Psoas muscle (tissue), 7 donors: ENCODE measurements at regions not wholly inside any gene's neighbourhood (a gene's known extent, or its start where the extent isn't known, plus 50 kb on each side); places are given as distances from the start of the nearest gene placed in this dataset.
A peak's percentile ranks its signal among the peaks of the same experiment; 100 is the strongest.

ENCODE experiments used
- ATAC-seq, 4 donors: fragments of 200-7000 bp; cut with Tn5 transposase; one replicate each; pipeline ENCODE4 v1.9.1; 2020; ENCODE audit warnings: moderate library complexity in 3 of 4, mild to moderate bottlenecking in 2 of 4
- DNase-seq, 2 donors: peaks; one replicate each; pipeline ENCODE4 v3.0.0-alpha.2; 2020
- H3K27ac ChIP-seq: fragments of 200-600 bp; one replicate; pipeline ENCODE4 v1.8.0; 2022
- H3K27me3 ChIP-seq, 3 donors: fragments of 200-600 bp in 1 of 3; one replicate each; pipeline versions ENCODE4 v1.6.1 to v1.8.0; 2013 to 2022; ENCODE audit warnings: low read length in 2 of 3, mild to moderate bottlenecking in 2 of 3, moderate library complexity in 1 of 3; ENCODE audit not compliant: insufficient read depth in 3 of 3
- H3K36me3 ChIP-seq, 2 donors: fragments of 200-600 bp in 1 of 2; one replicate each; pipeline versions ENCODE4 v1.6.1 to v1.8.0; 2013 to 2022; ENCODE audit warnings: low read depth in 1 of 2, mild to moderate bottlenecking in 1 of 2, moderate library complexity in 1 of 2; ENCODE audit not compliant: insufficient read depth in 1 of 2
- H3K4me1 ChIP-seq: fragments of 200-600 bp; one replicate; pipeline ENCODE4 v1.8.0; 2022
- H3K4me3 ChIP-seq: fragments of 200-600 bp; one replicate; pipeline ENCODE4 v1.8.0; 2022; ENCODE audit warnings: mild to moderate bottlenecking
- H3K9me3 ChIP-seq: fragments of 200-600 bp; one replicate; pipeline ENCODE4 v1.8.0; 2022
- CTCF ChIP-seq: fragments of 200-600 bp; IDR thresholded peaks from one replicate; pipeline ENCODE4 v1.8.0; 2022; ENCODE audit warnings: antibody characterized with exemption
- WGBS, 3 donors: extraction: QIAGEN DNeasy Blood & Tissue Kit; methylation state at CpG; one replicate each; pipeline versions ENCODE4 v1.1.6 to v1.1.7; 2013; 5-methylcytosine and 5-hydroxymethylcytosine counted together
- intact Hi-C, 2 donors: fragments of 100-400 bp; cut with DNase I; formaldehyde crosslinking; loops; one replicate each; pipeline versions ENCODE4 v1.11.0 to v1.14.2; 2022
- donor health status: healthy with polysubstance abuse.
- donor health status: DM: no; HTN: no; CAD: no; lungs with moderate emphysema.
- donor health status: Bipolar disorder and iron deficiency.
- donor health status: healthy.
- donor health status: DM: yes; HTN: yes; CAD: no.
- donor health status: DM: no; HTN: no; CAD: no.
- donor health status: DM: yes; HTN: yes; CAD: no.

GRCh38 chr21:39110431-39110830 lies 72.8 kb downstream of the PSMG1 start:
- 56 to 69% (median 59%) methylated on average over 4 of the region's 4 CpGs for WGBS, 3 donors
- TF ChIP-seq CTCF, result no peak
- H3K27ac ChIP-seq, result no peak overlapping the region
- no peaks in the 10 kb centered on the region for H3K27me3 ChIP-seq
- H3K36me3 ChIP-seq, result no peaks in the 10 kb centered on the region
- H3K4me3 ChIP-seq, result no peak overlapping the region
- H3K9me3 ChIP-seq, result no peaks in the 10 kb centered on the region
- DNase-seq (no peak), ATAC-seq (no peak)
- peaks cover 35% of the 10 kb centered on the region for H3K4me1 ChIP-seq
- intact Hi-C loops, result no loop called here

GRCh38 chr21:39109596-39110210 lies 73.5 kb downstream of the PSMG1 start:
- H3K4me1 ChIP-seq, result peaks cover 36% of the 10 kb centered on the region
- no peak overlapping the region for H3K27ac ChIP-seq
- no peak for ATAC-seq
- no peaks in the 10 kb centered on the region for H3K9me3 ChIP-seq
- 95 to 100% (median 95%) methylated on average over 9 of the region's 9 CpGs for WGBS, 3 donors
- no peak overlapping the region for H3K4me3 ChIP-seq
- intact Hi-C loops, result no loop called here
- no peaks in the 10 kb centered on the region for H3K36me3 ChIP-seq
- TF ChIP-seq CTCF, result no peak
- DNase-seq, result no peak
- H3K27me3 ChIP-seq, result no peaks in the 10 kb centered on the region

- DNase-seq (no peak), ATAC-seq (no peak)
- Histone ChIP-seq H3K9me3 (no peaks in the 10 kb centered on the region), H3K4me1 (peaks cover 35% of the 10 kb centered on the region), H3K4me3 (no peak overlapping the region), H3K36me3 (no peaks in the 10 kb centered on the region), H3K27ac (no peak overlapping the region), H3K27me3 (no peaks in the 10 kb centered on the region)
- TF ChIP-seq CTCF, result no peak
- intact Hi-C loops, result no loop called here
- WGBS, 3 donors, result 92 to 93% (median 92%) methylated on average over 6 of the region's 6 CpGs
Observed at GRCh38 chr21:39109163-39109530, 74.1 kb downstream of the PSMG1 start.

GRCh38 chr21:39108291-39109162 lies 74.7 kb downstream of the PSMG1 start:
- WGBS, 3 donors, result 96% methylated on average over 22 to 23 of the region's 23 CpGs
- no peaks in the 10 kb centered on the region for H3K27me3 ChIP-seq
- DNase-seq, result peak in 1 of 2 donors; percentile 48
- peaks cover 35% of the 10 kb centered on the region for H3K4me1 ChIP-seq
- H3K9me3 ChIP-seq, result no peaks in the 10 kb centered on the region
- no peak for ATAC-seq
- TF ChIP-seq CTCF, result no peak
- no peak overlapping the region for H3K27ac ChIP-seq
- H3K4me3 ChIP-seq, result no peak overlapping the region
- no peaks in the 10 kb centered on the region for H3K36me3 ChIP-seq
- intact Hi-C loops, result no loop called here
